SK-N-SH treated with all-trans-retinoic acid at 6 μM for 48 hours (cell line): ENCODE measurements at regions not wholly inside any gene's neighbourhood (a gene's known extent, or its start where the extent isn't known, plus 50 kb on each side); places are given as distances from the start of the nearest gene placed in this dataset.

Experiments
- ARNTL ChIP-seq: fragments of 450-650 bp; formaldehyde crosslinking; IDR thresholded peaks from 2 replicates; pipeline ENCODE4 v1.5.0; 2020; ENCODE audit warnings: low read depth, mild to moderate bottlenecking, moderate library complexity, borderline replicate concordance
- CREB5 ChIP-seq: fragments of 250-450 bp; sonication (Bioruptor Pico); IDR thresholded peaks from 2 replicates; pipeline ENCODE4 v1.5.1; 2020; ENCODE audit warnings: low read depth, mild to moderate bottlenecking, moderate library complexity
- CSDC2 ChIP-seq: fragments of 250-450 bp; sonication (Bioruptor Pico); IDR thresholded peaks from 2 replicates; pipeline ENCODE4 v1.5.0; 2020; ENCODE audit warnings: mild to moderate bottlenecking, moderate library complexity
- CSRNP3 ChIP-seq: fragments of 250-450 bp; sonication (Bioruptor Pico); IDR thresholded peaks from 2 replicates; pipeline ENCODE4 v1.5.1; 2021; ENCODE audit warnings: mild to moderate bottlenecking, moderate library complexity
- ESRRG ChIP-seq: fragments of 250-450 bp; sonication (Bioruptor Pico); IDR thresholded peaks from 2 replicates; pipeline ENCODE4 v1.6.1; 2021; ENCODE audit warnings: mild to moderate bottlenecking
- PATZ1 ChIP-seq: fragments of 250-450 bp; sonication (Bioruptor Pico); IDR thresholded peaks from 2 replicates; pipeline ENCODE4 v1.8.0; 2020; ENCODE audit warnings: mild to moderate bottlenecking, moderate library complexity, borderline replicate concordance
- SNAI2 ChIP-seq: fragments of 250-450 bp; sonication (Bioruptor Pico); IDR thresholded peaks from 2 replicates; pipeline ENCODE4 v1.5.0; 2020; ENCODE audit warnings: mild to moderate bottlenecking, moderate library complexity
- TOX ChIP-seq: fragments of 250-450 bp; sonication (Bioruptor Pico); IDR thresholded peaks from 2 replicates; pipeline ENCODE4 v1.8.0; 2021; ENCODE audit warnings: mild to moderate bottlenecking, moderate library complexity, borderline replicate concordance
- ZFP3 ChIP-seq: fragments of 250-450 bp; sonication (Bioruptor Pico); IDR thresholded peaks from 2 replicates; pipeline ENCODE4 v1.5.0; 2020; ENCODE audit warnings: mild to moderate bottlenecking, moderate library complexity
- ZNF70 ChIP-seq: fragments of 450-650 bp; formaldehyde crosslinking; IDR thresholded peaks from 2 replicates; pipeline ENCODE4 v1.5.0; 2020; ENCODE audit warnings: mild to moderate bottlenecking, moderate library complexity
- TF ChIP-seq, protein P1 (sequence below): fragments of 250-450 bp; sonication (Bioruptor Pico); IDR thresholded peaks from 2 replicates; pipeline ENCODE4 v1.5.0; 2020; ENCODE audit warnings: mild to moderate bottlenecking, moderate library complexity
- TF ChIP-seq, protein P2 (sequence below): fragments of 250-450 bp; sonication (Bioruptor Pico); IDR thresholded peaks from 2 replicates; pipeline ENCODE4 v1.8.0; 2021; ENCODE audit warnings: low read depth, mild to moderate bottlenecking, moderate library complexity, borderline replicate concordance

DNA sequence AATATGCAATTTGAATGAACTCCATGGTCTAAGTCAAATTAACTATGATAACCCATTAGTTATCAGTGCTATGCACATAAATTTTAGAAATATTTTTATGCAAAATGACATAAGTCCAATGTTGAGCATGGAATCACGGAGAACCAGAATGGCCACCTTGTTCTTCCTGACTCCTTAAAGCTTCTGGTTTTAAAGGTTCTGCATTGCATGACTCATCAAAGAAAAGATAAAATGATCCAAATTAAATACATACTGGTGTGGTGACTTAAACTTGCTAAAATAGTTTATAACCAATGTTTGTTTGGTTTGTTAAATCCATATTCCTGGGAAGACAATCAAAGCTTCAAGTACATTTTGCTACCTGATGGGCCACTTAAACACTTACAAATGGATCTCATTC lies 1146.9 kb upstream of the NRXN1 start:
- TF ChIP-seq SNAI2 (no peak), CSRNP3 (CRISPR knock-in tag) (no peak), ZFP3 (CRISPR knock-in tag) (no peak), CSDC2 (CRISPR knock-in tag) (no peak), TOX (CRISPR knock-in tag) (no peak), CREB5 (CRISPR knock-in tag) (no peak), ZNF70 (no peak), ARNTL (no peak), ESRRG (no peak), PATZ1 (CRISPR knock-in tag) (no peak)
- TF ChIP-seq, protein P1, sequence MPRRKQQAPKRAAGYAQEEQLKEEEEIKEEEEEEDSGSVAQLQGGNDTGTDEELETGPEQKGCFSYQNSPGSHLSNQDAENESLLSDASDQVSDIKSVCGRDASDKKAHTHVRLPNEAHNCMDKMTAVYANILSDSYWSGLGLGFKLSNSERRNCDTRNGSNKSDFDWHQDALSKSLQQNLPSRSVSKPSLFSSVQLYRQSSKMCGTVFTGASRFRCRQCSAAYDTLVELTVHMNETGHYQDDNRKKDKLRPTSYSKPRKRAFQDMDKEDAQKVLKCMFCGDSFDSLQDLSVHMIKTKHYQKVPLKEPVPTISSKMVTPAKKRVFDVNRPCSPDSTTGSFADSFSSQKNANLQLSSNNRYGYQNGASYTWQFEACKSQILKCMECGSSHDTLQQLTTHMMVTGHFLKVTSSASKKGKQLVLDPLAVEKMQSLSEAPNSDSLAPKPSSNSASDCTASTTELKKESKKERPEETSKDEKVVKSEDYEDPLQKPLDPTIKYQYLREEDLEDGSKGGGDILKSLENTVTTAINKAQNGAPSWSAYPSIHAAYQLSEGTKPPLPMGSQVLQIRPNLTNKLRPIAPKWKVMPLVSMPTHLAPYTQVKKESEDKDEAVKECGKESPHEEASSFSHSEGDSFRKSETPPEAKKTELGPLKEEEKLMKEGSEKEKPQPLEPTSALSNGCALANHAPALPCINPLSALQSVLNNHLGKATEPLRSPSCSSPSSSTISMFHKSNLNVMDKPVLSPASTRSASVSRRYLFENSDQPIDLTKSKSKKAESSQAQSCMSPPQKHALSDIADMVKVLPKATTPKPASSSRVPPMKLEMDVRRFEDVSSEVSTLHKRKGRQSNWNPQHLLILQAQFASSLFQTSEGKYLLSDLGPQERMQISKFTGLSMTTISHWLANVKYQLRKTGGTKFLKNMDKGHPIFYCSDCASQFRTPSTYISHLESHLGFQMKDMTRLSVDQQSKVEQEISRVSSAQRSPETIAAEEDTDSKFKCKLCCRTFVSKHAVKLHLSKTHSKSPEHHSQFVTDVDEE (CRISPR knock-in tag) = no peak
- TF ChIP-seq, protein P2, sequence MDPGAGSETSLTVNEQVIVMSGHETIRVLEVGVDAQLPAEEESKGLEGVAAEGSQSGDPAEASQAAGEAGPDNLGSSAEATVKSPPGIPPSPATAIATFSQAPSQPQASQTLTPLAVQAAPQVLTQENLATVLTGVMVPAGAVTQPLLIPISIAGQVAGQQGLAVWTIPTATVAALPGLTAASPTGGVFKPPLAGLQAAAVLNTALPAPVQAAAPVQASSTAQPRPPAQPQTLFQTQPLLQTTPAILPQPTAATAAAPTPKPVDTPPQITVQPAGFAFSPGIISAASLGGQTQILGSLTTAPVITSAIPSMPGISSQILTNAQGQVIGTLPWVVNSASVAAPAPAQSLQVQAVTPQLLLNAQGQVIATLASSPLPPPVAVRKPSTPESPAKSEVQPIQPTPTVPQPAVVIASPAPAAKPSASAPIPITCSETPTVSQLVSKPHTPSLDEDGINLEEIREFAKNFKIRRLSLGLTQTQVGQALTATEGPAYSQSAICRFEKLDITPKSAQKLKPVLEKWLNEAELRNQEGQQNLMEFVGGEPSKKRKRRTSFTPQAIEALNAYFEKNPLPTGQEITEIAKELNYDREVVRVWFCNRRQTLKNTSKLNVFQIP (CRISPR knock-in tag) = no peak
